OCI-LY1 (cell line): ENCODE measurements at regions not wholly inside any gene's neighbourhood (a gene's known extent, or its start where the extent isn't known, plus 50 kb on each side); places are given as distances from the start of the nearest gene placed in this dataset.

Experiments
- H2AFZ ChIP-seq: fragments of 200-600 bp; sonication (generic), shearing (Covaris generic); 2 replicates; pipeline ENCODE4 v1.6.0; 2014; ENCODE audit warnings: antibody characterized with exemption, mild to moderate bottlenecking, low read length
- H3F3A ChIP-seq: fragments of 200-600 bp; sonication (generic), shearing (Covaris generic); 2 replicates; pipeline ENCODE4 v1.6.0; 2014; ENCODE audit warnings: mild to moderate bottlenecking, antibody characterized with exemption, low read length, moderate library complexity; ENCODE audit not compliant: insufficient read depth
- H3K27ac ChIP-seq: fragments of 200-600 bp; sonication (generic); 2 replicates; pipeline ENCODE4 v1.5.1; 2014; ENCODE audit warnings: low read length, mixed run types, mild to moderate bottlenecking, low read depth; ENCODE audit not compliant: poor library complexity, severe bottlenecking
- H3K27me3 ChIP-seq: fragments of 200-600 bp; sonication (generic); 2 replicates; pipeline ENCODE4 v1.6.0; 2014; ENCODE audit warnings: antibody characterized with exemption, mild to moderate bottlenecking, low read length, moderate library complexity; ENCODE audit not compliant: insufficient read depth
- H3K36me3 ChIP-seq: fragments of 200-600 bp; sonication (generic); 2 replicates; pipeline ENCODE4 v1.6.1; 2014; ENCODE audit warnings: mild to moderate bottlenecking, antibody characterized with exemption, low read length, moderate library complexity, mixed read lengths; ENCODE audit not compliant: insufficient read depth
- H3K4me1 ChIP-seq: fragments of 200-600 bp; sonication (generic); 2 replicates; pipeline ENCODE4 v1.5.1; 2014; ENCODE audit warnings: mild to moderate bottlenecking, low read length, moderate library complexity; ENCODE audit not compliant: insufficient read depth, severe bottlenecking
- H3K4me2 ChIP-seq: fragments of 200-600 bp; sonication (generic), shearing (Covaris generic); 2 replicates; pipeline ENCODE4 v1.6.1; 2014; ENCODE audit warnings: low read length
- H3K4me3 ChIP-seq: fragments of 200-600 bp; sonication (generic); 2 replicates; pipeline ENCODE4 v1.5.1; 2014; ENCODE audit warnings: low read length, low read depth, mild to moderate bottlenecking, mixed read lengths; ENCODE audit not compliant: poor library complexity, severe bottlenecking
- H3K79me2 ChIP-seq: fragments of 200-600 bp; shearing (Covaris generic); 2 replicates; pipeline ENCODE4 v1.6.1; 2016; ENCODE audit warnings: mixed run types, low read length, mixed read lengths; ENCODE audit not compliant: insufficient read depth
- H3K9ac ChIP-seq: fragments of 200-600 bp; sonication (generic), shearing (Covaris generic); 2 replicates; pipeline ENCODE4 v1.6.1; 2014; ENCODE audit warnings: mild to moderate bottlenecking, low read length, mixed read lengths
- H3K9me2 ChIP-seq: fragments of 200-600 bp; sonication (generic), shearing (Covaris generic); 2 replicates; pipeline ENCODE4 v1.6.1; 2014; ENCODE audit warnings: low read depth, mild to moderate bottlenecking, low read length, mixed read lengths
- H3K9me3 ChIP-seq: fragments of 200-600 bp; shearing (Covaris generic); 2 replicates; pipeline ENCODE4 v1.6.1; 2014; ENCODE audit warnings: low read length, mixed read lengths
- H4K20me1 ChIP-seq: fragments of 200-600 bp; sonication (generic), shearing (Covaris generic); 2 replicates; pipeline ENCODE4 v1.6.0; 2016; ENCODE audit warnings: mild to moderate bottlenecking, low read length; ENCODE audit not compliant: insufficient read depth
- CTCF ChIP-seq: fragments of 200-600 bp; sonication (generic), shearing (Covaris generic); IDR thresholded peaks from 2 replicates; pipeline ENCODE4 v1.5.1; 2017; ENCODE audit warnings: mild to moderate bottlenecking, antibody characterized with exemption, low read length, moderate library complexity, mixed read lengths
- EZH2 ChIP-seq: fragments of 200-600 bp; sonication (generic), shearing (Covaris generic); IDR thresholded peaks from 2 replicates; pipeline ENCODE4 v1.8.0; 2017; ENCODE audit warnings: borderline replicate concordance, mixed run types, mild to moderate bottlenecking, antibody characterized with exemption, low read length, moderate library complexity, mixed read lengths

DNA sequence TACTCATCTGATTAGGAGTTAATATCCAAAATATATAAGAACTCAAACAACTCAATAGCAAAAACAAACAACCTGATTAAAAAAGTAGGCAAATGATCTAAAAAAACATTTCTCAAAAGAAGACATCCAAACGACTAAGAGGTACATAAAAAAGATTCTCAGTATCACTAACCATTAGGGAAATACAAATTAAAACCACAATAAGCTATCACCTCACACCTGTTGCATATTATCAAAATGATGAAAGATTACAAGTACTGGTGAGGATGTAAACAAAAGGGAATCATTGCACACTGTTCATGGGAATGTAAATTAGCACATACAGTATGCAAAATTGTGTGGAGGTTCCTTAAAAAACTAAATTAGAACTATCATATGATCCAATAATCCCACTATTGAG is 865.5 kb downstream of the TMEM182 start:
- no peaks in the 10 kb centered on the region for H3K4me1 ChIP-seq
- no peak for TF ChIP-seq EZH2
- TF ChIP-seq CTCF = no peak
- H3K9me2 ChIP-seq = no peaks in the 10 kb centered on the region
- H3K9ac ChIP-seq = no peak overlapping the region
- no peaks in the 10 kb centered on the region for H3F3A ChIP-seq
- no peaks in the 10 kb centered on the region for H3K36me3 ChIP-seq
- no peaks in the 10 kb centered on the region for H3K9me3 ChIP-seq
- no peaks in the 10 kb centered on the region for H3K27me3 ChIP-seq
- no peaks in the 10 kb centered on the region for H4K20me1 ChIP-seq
- H3K4me3 ChIP-seq = no peak overlapping the region
- no peak overlapping the region for H3K4me2 ChIP-seq
- H3K79me2 ChIP-seq = no peaks in the 10 kb centered on the region
- no peak overlapping the region for H2AFZ ChIP-seq
- no peak overlapping the region for H3K27ac ChIP-seq

DNA sequence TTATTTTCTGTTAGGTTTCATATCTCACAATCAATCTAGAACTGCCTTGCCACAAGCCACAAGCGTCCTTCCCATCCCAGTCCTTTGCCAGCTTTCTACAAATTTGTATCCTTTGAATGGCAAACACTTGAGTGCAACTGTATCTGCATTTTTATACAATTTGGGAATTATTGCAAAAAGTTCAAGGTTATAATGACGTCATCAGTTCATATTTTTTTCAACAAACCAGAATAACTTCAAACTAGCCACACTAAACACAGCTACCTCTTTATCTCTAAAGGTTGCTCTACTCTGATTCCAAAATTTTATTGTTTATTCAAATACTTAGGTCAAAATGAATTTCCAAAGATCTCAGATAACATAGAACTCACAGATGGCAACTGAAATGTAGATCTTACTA is 877.1 kb downstream of the TMEM182 start:
- Histone ChIP-seq H3K36me3 (no peaks in the 10 kb centered on the region), H3K4me3 (no peak overlapping the region), H3K4me2 (no peak overlapping the region), H3K4me1 (no peaks in the 10 kb centered on the region), H4K20me1 (no peaks in the 10 kb centered on the region), H2AFZ (no peak overlapping the region), H3K9me2 (no peaks in the 10 kb centered on the region), H3K9ac (no peak overlapping the region), H3K9me3 (no peaks in the 10 kb centered on the region), H3K27me3 (no peaks in the 10 kb centered on the region), H3F3A (no peaks in the 10 kb centered on the region), H3K79me2 (no peaks in the 10 kb centered on the region), H3K27ac (no peak overlapping the region)
- TF ChIP-seq EZH2 (no peak), CTCF (no peak)

- H3F3A ChIP-seq = no peaks in the 10 kb centered on the region
- TF ChIP-seq CTCF = no peak
- TF ChIP-seq EZH2 = no peak
- H3K9me3 ChIP-seq = no peaks in the 10 kb centered on the region
- H3K27ac ChIP-seq = no peak overlapping the region
- no peaks in the 10 kb centered on the region for H4K20me1 ChIP-seq
- no peak overlapping the region for H3K4me2 ChIP-seq
- H3K9ac ChIP-seq = no peak overlapping the region
- no peak overlapping the region for H2AFZ ChIP-seq
- no peaks in the 10 kb centered on the region for H3K9me2 ChIP-seq
- no peaks in the 10 kb centered on the region for H3K36me3 ChIP-seq
- no peaks in the 10 kb centered on the region for H3K27me3 ChIP-seq
- H3K4me1 ChIP-seq = no peaks in the 10 kb centered on the region
- no peaks in the 10 kb centered on the region for H3K79me2 ChIP-seq
- H3K4me3 ChIP-seq = no peak overlapping the region
These were observed 894.7 kb downstream of the TMEM182 start for GRCh38 chr2:103656558-103656957.
